Activated CD8-positive, alpha-beta memory T cell treated with anti-CD3 and anti-CD28 coated beads for 48 hours (primary cell): ENCODE measurements at regions not wholly inside any gene's neighbourhood (a gene's known extent, or its start where the extent isn't known, plus 50 kb on each side); places are given as distances from the start of the nearest gene placed in this dataset.
"Not testable (repeated sequence)": the region's sequence is repeated elsewhere in the genome, so short reads cannot be mapped to it uniquely, and the experiment has no call there.

ENCODE experiments used
- DNase-seq, 3 experiments: peaks; one replicate each; pipeline ENCODE4 v3.0.0-alpha.2; 2020; ENCODE audit warnings: low read depth in 2 of 3, low spot score in 2 of 3

DNA sequence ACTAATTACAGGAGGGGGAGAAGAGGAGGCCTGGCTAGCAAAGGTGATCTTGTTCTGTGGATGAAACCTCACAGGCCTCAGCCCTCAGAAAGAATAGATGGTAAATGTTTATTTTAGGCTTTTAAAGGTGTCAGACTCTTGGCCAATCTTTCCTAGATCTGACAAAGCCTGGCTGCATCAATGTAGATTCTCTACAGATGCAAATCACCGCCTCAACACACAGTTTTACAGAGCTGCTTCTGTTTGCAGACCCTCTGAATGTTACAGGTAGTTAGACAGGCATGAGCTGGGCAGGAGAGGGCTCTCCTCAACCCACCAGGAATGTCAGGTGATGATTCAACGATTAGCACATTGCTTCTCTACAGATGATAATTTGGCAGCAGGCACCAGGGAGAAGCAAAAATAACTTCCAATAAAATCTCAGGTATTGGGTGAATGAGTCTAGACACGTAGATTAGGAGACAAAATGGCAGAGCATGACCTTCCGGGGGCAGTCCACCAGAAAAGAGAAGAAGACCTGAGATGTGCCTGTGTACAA is 105.4 kb upstream of the VANGL1 start:
- DNase-seq: no peak

DNA sequence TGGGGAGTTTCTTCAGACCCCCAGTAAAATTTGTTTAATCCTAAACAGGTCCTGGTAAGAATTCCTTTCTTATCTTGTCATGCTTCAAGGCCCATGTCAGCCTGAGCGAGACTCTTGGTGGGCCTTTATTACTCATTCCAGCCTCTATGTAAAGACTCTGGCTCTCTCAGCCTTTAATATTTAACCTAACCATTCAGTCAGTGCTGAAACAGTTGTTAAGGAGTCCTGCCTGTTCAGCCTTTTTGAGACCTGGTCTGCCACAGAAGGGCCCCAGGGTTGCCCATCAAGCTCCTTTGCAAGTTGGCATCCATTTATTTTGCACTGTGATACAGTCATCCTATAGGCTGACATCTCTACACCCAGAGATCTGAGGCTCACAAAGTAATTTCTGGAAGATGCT is 107.7 kb upstream of the VANGL1 start:
- DNase-seq: no peak

DNA sequence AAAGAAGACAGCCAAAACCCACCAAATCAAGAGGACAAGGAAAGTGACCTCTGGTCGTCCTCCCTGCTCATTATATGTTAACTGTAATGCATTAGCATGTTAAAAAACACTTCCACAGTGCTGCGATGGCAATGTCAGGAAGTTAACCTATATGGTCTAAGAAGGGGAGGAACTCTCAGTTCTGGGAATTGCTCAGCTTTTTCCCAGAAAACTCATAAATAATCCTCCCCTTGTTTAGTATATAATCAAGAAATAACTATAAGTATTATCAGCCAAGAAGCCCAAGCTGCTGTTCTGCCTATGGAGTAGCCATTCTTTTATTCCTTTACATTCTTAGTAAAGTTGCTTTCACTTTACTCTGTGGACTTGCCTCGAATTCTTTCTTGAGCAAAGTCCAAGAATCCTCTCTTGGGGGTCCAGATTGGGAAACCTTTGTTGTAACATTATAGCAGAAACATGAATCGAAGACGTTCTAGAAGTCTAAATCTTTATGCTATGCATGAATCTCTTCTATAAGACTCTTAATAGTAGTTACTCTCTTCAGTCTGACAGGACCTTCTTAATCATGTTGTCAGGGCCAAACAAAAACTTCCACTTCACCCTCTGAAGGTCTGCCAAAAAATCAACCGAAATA is 110.0 kb upstream of the VANGL1 start:
- no peak for DNase-seq

DNA sequence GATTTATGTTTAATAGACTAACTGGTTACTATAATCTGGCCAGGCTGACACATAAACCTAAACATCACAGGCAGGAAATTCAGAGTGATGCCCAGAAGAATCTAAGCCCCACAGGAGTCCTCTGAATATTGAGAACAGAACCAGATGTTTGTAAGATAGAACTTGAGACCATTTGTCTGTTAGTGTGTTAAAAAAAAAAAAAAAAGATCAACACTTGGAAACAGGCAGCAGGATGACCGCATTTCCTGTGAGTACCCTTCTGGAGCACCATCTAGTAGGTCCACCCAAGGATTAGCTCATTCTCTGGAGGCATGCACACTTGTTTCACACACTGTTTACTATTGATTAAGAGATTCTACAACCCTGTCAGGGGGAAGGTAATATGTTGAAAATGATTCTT is 111.4 kb upstream of the VANGL1 start:
- no peak for DNase-seq

DNA sequence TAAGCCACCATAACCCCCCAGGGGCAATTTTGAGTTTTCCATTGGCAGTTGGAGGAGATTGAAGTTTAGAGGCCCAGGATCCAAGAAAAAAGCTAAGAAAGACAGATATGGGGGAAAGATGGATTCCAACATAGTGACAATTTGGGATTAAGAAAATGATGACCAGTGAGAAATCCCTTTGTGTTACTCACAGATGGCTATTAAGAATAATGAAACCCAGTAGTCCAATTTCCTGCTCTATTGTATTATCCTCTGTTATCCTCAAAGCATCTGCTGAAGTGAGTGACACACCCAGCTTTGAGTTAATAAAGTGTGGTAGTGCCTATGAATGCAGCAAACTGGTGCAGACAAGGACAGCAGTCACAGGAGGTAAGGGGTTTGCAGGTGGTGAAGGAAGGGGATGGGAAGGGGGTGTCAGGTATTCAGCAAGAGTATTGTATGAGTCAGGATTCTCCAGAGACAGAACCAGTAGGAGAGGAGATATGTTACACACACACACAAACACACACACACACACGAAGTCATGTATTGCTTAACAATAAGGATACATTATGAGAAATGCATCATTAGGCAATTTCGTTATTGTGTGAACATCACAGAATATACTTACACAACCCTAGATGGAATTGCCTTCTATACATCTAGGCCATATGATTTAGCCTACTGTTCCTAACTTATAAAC is 112.4 kb upstream of the VANGL1 start:
- no peak for DNase-seq

DNA sequence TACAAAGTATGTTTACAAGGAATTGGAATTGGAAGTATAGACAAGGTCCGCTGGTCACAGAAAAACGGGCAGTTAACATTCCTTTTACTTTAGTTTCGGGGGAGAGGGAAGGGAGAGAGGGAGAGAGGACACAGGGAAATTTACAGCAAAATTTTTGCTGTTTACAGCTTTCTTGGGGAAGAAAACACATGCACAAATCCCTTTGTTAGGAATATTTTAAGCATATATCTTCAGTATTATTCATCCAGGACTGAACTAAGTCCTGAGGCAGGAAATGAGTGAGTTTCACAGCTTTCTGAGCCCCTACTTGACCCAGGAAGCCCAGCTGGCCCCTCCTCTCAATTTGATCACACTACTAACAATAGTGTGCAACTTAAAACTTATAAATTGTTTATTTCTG is 113.4 kb upstream of the VANGL1 start:
- not testable (repeated sequence) for DNase-seq

DNA sequence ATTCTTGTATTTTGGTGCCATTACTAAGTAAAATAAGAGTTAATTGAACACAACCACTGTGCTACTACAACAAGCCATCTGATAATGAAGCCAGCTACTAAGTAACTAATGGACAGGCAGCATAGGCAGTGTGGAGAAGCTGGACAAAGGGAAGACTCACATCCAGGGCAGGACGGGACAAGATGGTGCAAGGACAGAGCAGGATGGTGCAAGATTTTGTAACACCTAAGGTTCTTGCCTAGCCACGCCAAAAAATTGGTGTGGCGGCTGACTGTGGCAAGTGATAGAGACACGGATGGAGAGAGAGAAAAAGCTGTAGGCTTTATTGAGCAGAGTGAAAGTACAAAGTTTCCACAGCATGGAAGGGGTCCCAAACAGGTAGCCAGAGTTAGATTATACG is 114.0 kb upstream of the VANGL1 start:
- DNase-seq: no peak

DNA sequence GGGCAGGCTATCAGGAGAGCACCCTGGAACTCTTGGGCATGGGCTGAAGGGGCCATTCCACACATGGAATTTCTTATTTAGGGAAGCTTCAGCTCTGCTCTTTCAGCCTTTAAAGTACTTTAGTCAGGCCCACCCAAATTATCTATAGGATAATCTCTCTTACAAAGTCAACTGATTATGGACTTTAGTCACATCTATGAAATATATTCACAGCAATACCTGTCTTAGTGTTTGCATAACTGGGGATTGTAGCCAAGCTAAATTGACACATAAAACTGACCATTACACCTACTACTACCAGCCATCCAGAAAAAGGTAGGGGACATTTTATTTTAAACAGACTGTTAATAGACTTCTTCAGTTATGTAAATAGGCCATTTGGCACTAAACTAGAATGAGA is 114.9 kb upstream of the VANGL1 start:
- DNase-seq: no peak

DNA sequence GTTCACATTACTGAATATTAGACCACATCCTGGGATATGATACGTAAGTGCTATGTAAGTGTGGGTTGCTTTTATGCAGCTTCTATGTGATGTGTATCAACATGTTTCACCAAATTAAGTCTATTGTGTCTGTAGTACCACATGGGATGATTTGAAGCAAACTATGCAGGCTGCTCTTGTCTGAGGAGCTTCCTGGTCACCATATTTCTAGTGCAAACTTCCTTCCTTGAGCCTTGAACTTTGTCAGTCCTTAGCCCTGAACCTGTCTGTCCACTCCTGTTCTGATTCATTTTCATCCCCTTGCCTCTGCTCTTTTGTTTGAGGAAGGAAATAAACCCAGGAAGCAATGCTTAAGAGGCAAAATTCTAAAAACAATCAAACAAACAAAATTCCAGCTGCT is 117.5 kb upstream of the VANGL1 start:
- no peak for DNase-seq

DNA sequence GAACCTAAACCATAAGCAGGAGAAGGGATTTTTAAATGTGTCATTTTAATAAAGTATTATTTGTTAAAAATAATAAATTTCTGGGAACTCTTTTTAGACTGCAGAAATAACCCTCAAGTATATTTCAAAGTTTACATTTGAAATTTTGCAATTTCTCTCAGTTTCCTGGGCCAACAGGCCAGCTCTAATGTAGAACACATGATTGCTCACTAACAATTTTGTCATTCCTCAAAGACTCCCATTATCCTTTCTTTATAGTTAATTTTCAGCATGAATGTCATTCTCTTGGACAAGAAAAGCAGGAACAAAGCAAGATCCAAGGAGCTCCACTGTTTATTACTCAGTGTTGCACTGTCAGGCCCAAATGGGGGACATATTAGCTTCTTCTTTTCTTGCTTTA is 119.4 kb upstream of the VANGL1 start:
- DNase-seq: no peak

DNA sequence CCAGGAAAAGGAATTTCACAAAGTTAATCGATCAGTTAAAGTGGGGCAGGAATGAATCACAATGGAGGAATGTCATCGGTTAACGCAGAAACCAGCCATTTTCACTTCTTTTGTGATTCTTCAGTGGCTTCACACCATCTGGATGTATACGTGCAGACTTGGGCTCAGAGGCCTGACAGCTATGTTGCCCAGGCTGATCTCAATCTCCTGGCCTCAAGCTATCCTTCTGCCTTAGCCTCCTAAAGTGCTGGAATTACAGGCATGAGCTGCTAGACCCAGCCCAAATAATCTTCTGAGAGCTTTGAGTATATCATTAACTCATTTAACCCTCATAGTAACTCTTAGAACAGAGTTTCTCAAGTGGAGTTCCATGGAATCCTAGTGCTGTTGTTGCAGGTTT is 126.5 kb upstream of the VANGL1 start:
- DNase-seq: no peak

DNA sequence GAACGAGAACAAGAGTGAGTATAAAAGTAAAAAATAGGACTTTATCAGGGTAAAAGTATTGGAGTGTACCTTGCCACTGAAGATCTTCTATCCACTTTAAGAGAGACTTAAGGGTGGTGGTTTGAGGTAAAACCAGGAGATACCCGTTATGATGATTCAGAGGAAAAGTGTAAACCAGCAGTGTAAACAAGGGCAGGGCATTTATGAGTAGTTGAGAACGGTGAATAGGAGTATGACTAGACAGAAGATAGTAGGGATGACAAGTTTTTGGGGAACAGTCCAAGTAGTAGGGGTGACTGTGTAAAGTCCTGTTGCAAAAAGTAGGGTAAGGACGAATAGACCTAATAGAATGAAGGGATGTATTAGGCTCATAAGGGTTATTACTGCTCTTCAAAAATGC is 131.5 kb upstream of the VANGL1 start:
- DNase-seq: not testable (repeated sequence)

DNA sequence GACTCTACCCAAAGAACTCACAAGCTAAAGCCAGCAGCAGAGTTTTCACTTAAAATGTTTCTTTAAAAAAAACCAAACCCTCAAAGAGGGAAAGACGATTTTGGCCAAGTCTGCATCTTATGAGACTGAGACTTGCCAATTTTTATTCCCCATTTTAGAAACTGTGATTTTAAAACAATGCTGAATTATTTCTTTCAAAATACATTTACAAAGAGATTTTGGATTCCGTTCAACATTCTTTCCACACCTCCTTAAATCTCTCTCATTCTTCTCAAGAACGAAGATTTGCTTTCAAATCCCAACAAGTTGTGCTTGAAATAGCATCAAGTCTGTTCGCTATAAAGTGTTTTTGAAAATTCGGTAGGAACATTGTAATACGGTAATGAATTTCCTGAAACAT is 133.9 kb upstream of the VANGL1 start:
- DNase-seq: no peak

DNA sequence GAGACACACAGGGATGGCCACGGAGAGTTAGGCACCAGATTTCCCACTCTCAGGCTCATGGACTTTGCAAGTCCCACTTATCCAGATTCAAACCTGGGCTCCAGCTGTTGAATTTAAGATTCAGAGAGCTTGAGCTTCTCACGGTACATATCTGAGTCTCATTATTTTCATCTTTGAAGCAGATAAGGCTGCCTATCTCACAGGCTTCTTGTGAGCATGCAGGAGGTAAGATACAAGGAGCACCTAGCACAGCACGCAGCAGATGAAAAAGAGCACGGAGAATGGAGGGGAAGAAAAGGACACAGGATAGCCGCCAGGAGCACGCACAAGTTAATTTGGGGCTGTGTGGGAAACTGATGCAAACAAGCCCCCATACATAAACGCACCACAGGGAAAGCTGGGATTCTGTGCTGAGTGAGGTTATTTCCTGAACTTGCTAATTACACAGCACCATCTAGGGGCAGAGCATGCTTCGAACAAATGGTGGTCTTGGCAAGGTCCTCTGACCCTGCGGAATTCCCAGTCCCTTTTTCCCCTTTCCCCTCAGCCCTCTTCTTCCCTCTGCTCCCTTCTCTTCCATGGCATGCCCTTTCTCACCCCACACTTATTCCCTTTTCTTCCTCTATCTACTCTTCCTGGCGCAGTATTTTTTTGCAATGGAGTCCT is 134.7 kb upstream of the VANGL1 start:
- DNase-seq: no peak

DNA sequence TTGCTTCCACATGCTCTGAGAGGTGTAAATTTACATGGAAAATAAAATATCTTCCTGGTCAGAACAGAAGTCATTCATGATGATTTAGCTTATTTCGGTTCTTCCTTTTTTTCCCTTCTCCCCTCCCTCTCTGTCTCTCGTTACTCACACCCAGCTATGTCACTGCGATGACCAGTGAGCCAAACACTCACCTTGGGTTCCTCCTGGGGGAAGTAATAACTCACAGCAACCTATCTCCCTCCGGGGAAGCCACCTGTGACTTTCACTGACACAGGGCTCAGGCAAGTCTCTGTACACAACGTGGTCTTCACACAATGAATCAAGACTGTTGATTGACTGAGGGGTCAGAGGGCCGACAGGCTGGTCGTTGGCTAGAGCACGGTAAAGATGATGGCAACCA is 135.3 kb upstream of the VANGL1 start:
- no peak for DNase-seq

DNA sequence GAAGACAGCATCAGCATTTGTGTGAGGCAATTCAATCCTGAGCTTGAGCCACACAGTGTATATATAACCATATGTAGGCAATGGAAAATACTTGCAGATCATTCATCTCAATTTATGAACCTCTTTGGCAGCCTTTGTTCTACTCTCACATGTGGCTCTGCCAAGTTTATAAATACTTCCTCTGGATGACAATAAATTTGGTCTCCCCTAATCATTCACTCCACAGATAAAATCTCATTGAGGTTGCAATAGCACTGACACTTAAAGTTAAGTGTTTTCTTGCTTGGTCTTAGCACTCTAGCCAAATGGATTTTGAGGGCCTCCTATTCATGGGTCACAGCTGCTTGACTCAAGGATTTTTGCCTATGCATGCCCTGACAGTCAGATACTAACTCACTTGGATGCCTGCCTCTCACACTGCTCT is 136.6 kb upstream of the VANGL1 start:
- DNase-seq: no peak

DNA sequence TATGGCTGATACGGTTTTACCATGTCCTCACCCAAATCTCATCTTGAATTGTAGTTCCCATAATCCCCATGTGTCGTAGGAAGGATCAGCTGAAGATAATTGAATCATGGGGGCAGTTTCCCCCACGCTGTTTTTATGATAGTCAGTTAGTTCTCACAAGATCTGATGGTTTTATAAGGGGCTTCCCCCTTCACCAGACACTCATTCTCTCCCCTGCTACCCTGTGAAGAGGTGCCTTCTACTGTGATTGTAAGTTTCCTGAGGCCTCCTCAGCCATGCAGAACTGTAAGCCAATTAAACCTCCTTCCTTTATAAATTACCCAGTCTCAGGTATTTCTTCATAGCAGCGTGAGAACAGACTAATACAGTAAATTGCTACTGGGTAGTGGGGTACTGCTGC is 139.6 kb upstream of the VANGL1 start:
- not testable (repeated sequence) for DNase-seq

DNA sequence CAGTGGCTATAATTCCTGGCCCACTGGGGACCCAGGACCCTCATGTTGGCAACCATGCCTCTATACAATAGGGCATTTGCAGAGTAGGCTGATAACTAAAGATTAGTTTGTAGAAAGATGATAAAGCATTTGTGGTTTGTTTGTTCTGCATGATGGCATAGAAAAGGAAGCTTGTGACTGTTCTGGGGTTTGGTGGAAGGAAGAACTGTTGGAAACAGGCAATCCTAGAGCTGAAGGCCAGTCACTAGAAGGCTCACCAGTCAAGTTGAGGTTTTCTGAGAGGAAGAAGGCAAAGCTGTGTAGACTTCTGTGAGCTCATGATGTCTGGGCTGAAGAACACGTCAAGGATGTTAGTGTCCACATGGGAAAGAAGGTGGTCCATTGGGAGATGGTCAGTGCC is 140.3 kb upstream of the VANGL1 start:
- DNase-seq: no peak

DNA sequence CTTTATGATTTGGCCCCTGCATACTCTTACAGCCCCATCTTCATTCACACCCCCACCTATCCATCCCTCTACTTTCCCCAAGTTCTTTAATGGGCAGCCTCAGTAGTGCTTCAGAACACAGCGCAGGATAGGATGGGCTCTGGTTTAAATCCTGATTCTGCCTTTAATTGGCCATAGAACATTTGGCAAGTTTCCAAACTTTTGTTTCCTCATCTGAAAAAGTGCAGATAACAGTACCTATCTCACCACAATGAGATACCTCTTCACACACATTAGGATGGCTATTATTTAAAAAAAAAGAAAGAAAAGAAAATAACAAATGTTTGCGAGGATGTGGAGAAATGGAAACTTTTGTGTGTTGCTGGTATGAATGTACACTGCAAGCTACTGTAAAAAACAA is 142.5 kb upstream of the VANGL1 start:
- no peak for DNase-seq

DNA sequence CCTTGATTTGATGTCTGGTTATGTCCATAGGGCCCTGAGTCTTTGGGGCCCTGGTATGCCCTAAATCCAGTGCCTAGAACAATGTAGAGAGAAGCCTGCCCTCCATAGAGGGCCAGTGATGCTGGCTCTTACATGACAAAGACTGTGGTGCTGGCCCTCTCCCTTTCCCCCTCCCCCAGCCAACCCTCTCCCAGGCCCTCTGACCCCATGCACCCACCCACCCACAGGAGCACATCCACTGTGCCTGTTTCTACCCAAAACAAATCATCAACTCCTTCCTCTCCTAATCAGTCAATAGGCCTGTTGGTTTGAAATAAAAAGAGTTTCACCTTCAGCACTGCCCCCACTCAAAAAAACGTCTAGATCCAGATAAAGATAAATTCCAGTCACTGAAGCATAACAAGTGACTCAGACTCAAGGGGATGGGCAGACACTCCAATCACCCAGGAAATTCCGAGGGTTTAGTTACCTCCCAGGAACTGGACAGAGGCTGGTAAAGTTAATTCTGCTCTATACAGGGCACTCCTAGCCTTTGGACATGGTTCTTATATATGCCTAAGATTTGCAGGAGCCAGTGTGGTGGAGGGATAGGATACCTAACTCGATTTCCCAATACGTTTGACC is 144.8 kb upstream of the VANGL1 start:
- DNase-seq: no peak

DNA sequence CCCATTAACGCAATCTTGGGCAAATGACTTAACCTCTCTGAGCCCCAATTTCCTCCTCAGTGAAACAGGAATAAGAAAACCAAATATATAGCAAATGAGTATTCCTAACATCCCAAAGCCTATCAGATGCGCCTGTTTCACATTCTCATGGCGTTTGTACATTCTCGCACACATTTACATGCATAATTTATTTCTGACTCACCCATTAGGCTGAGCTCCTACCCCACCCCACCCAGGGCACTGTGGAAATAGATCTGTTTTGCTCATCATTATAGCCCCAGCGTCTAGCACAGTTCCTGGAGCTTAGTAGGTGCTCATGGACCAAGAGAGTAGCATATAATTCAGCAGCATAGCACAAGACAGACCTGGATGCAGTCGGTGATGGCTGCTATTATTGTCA is 146.1 kb upstream of the VANGL1 start:
- no peak for DNase-seq

DNA sequence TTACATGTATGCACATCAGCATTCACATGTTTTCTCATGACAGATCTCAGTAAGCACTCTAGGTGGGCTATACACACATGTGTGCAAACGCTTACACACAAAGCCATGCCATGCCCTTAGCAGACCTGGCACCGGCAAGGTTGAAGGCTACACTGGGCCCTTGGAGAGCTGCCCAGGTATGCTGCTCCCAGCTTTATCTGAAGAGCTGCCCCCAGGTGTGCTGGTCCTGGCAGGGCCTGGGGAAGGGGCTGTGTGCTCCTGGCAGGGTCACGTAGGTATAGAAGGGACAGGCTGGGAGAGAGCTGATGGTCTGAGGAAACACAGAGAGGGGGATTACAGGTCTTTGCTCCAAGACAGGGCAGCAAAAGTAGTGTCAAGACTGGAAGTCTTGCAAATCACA is 146.7 kb upstream of the VANGL1 start:
- no peak for DNase-seq
